BJ (cell line): ENCODE measurements at regions not wholly inside any gene's neighbourhood (a gene's known extent, or its start where the extent isn't known, plus 50 kb on each side); places are given as distances from the start of the nearest gene placed in this dataset.
"Not testable (repeated sequence)": the region's sequence is repeated elsewhere in the genome, so short reads cannot be mapped to it uniquely, and the experiment has no call there.

Experiments used
- CTCF ChIA-PET: fragments of 350-600 bp; formaldehyde crosslinking; extraction: SDS; loops from one replicate; lab custom pipeline; 2021; ENCODE audit warnings: antibody characterized with exemption, inconsistent platforms; lab: Yijun Ruan, JAX
- POLR2A ChIA-PET: fragments of 300-600 bp; sonication (Branson Sonifier 250); formaldehyde crosslinking; extraction: SDS; loops from one replicate; lab custom pipeline; 2021; ENCODE audit warnings: antibody characterized with exemption; lab: Charles Lee
- DNase-seq: peaks from one replicate; pipeline ENCODE4 v3.0.0-alpha.2; 2011; ENCODE audit warnings: low read depth
- H3K27me3 ChIP-seq: 2 replicates; pipeline ENCODE4 v1.6.0; 2011; ENCODE audit warnings: low read length; ENCODE audit not compliant: control insufficient read depth, insufficient read depth
- H3K36me3 ChIP-seq: 2 replicates; pipeline ENCODE4 v1.5.1; 2011; ENCODE audit warnings: low read length; ENCODE audit not compliant: control insufficient read depth, insufficient read depth
- H3K4me3 ChIP-seq: 2 replicates; pipeline ENCODE4 v1.5.1; 2011; ENCODE audit warnings: low read depth, mild to moderate bottlenecking, control low read depth, low read length
- TF ChIP-seq, protein P1 (sequence below): IDR thresholded peaks from 2 replicates; pipeline ENCODE4 v1.5.1; 2011; ENCODE audit warnings: low read depth, mild to moderate bottlenecking, control low read depth, inconsistent platforms, low read length, moderate library complexity; ENCODE audit not compliant: insufficient read depth

DNA sequence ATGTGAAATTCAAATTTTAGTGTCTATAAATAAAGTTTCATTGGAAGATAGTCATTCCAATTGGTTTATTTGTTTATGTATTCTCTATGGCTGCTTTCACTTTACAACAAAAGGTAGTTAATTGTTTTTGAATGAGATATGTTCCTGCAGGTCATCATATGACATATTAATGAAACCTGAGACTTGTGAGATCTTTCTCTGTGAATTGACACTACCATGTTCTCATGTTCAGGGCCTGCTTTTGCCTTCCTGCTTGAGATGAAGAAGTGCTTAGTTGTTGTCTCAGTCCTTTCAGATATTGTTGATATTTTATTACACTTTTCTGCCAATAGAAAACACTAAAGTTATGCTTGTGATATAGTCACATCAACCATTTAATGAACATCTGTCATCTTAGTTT, 132.5 kb downstream of the UTRN start:
- POLR2A ChIA-PET: no interaction called here
- CTCF ChIA-PET: interaction anchor here (0.6 kb wide), 1 partner anchor 705 kb away, joined by 3 read pairs; no protein-coding TSS in a partner anchor
- Histone ChIP-seq H3K27me3 (no peaks in the 10 kb centered on the region), H3K4me3 (no peak overlapping the region), H3K36me3 (no peaks in the 10 kb centered on the region)
- DNase-seq: no peak
- TF ChIP-seq, protein P1, sequence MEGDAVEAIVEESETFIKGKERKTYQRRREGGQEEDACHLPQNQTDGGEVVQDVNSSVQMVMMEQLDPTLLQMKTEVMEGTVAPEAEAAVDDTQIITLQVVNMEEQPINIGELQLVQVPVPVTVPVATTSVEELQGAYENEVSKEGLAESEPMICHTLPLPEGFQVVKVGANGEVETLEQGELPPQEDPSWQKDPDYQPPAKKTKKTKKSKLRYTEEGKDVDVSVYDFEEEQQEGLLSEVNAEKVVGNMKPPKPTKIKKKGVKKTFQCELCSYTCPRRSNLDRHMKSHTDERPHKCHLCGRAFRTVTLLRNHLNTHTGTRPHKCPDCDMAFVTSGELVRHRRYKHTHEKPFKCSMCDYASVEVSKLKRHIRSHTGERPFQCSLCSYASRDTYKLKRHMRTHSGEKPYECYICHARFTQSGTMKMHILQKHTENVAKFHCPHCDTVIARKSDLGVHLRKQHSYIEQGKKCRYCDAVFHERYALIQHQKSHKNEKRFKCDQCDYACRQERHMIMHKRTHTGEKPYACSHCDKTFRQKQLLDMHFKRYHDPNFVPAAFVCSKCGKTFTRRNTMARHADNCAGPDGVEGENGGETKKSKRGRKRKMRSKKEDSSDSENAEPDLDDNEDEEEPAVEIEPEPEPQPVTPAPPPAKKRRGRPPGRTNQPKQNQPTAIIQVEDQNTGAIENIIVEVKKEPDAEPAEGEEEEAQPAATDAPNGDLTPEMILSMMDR: no peak

DNA sequence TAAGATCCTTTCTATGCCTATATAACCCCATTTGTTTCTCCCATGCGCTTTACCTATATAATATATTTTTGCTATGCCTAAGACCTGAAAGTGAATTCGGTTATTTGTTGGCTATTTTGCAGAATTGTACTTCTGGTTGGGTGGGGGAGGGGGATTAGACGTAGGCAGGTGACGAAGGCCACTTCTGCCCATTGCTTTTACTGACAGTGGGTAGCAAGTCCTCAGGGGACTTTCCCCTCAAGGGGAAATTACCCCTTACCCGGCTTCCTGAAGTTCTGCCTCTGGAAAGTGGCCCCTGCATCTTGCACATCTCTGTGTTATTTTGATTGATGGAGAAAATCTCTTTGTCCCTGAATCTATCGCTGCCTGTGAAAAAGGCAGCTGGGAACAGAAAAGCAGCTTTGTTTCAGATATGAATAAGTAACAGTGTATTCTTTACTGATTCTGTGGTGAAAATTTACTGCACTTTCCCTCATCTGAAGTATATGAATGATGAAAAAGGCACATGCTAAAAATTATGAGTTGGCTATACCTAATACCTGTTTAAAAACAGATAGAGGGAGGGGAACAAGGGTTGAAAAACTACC, 133.9 kb downstream of the UTRN start:
- no peaks in the 10 kb centered on the region for H3K27me3 ChIP-seq
- TF ChIP-seq, protein P1: no peak
- H3K36me3 ChIP-seq: no peaks in the 10 kb centered on the region; the same call in 1 of the 2 replicates
- DNase-seq: no peak
- CTCF ChIA-PET: no interaction called here
- POLR2A ChIA-PET: no interaction called here
- no peak overlapping the region for H3K4me3 ChIP-seq

DNA sequence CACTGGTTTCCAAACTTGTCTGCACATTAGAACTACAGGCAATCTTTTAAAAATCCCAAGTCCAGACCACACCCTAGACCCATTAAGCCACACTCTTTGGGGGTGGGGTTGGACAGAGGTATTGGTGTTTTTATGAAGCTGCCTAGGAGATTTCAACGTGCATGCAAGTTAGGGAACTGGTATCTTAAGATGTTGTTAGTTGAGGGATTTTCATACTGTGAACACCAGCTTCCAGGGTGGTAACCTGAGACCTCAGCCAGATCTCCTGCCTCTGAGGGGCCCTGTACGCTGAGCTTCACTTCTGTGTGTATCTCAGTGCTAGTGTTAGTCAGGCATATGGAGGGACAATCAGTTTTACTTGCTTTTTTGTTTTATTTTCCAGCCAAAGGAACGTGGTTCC, 138.0 kb downstream of the UTRN start:
- peaks cover 2% of the 10 kb centered on the region for H3K36me3 ChIP-seq
- no peaks in the 10 kb centered on the region for H3K27me3 ChIP-seq
- no peak for DNase-seq
- TF ChIP-seq, protein P1: no peak
- H3K4me3 ChIP-seq: no peak overlapping the region
- CTCF ChIA-PET: interaction anchor here (0.7 to 1.0 kb wide), 2 partner anchors 12 to 101 kb away, joined by 3 read pairs; no protein-coding TSS in a partner anchor
- POLR2A ChIA-PET: no interaction called here

- no peak for DNase-seq
- POLR2A ChIA-PET: no interaction called here
Observed at GRCh38 chr6:144429753-144430152, 144.6 kb downstream of the UTRN start.

DNA sequence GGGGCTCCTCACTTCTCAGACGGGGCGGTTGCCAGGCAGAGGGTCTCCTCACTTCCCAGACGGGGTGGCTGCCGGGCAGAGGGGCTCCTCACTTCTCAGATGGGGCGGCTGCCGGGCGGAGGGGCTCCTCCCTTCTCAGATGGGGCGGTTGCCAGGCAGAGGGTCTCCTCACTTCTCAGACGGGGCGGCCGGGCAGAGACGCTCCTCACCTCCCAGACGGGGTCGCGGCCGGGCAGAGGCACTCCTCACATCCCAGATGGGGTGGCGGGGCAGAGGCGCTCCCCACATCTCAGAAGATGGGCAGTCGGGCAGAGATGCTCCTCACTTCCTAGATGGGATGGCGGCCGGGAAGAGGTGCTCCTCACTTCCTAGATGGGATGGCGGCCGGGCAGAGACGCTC, 148.3 kb downstream of the UTRN start:
- H3K36me3 ChIP-seq, POLR2A ChIA-PET, CTCF ChIA-PET, DNase-seq, H3K4me3 ChIP-seq, H3K27me3 ChIP-seq: not testable (repeated sequence)

More at GRCh38 chr6:144429753-144430152, 144.6 kb downstream of the UTRN start:
- Histone ChIP-seq H3K36me3 (peaks cover 5% of the 10 kb centered on the region), H3K4me3 (no peak overlapping the region), H3K27me3 (no peaks in the 10 kb centered on the region)
- CTCF ChIA-PET: no interaction called here
- TF ChIP-seq, protein P1: no peak
